ENCODE measurements at regions not wholly inside any gene's neighbourhood (a gene's known extent, or its start where the extent isn't known, plus 50 kb on each side); places are given as distances from the start of the nearest gene placed in this dataset.
A peak's percentile ranks its signal among the peaks of the same experiment; 100 is the strongest.

DNA sequence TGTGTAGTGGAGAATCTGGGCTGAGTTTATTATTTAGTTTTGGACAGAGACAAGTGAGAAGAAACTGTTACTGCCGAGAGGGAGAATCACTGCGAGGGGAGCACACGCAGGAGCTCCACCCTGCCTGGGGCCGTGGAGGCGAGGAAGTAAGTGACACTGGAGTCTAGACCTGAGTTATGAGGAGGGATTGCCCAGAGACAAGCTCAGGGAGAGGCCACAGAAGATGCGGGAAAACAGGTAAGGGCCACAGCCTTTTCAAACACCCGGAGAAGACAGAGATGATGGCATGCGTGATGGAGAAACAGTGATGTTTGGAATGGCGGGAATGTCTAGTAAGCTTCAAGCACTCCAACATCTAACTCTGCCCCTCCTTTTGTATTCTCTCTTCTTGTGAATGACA lies 84.1 kb downstream of the TNFSF11 start:
- Histone ChIP-seq H3K27ac (ENCODE audit: low read depth, low read length) (no peak overlapping the region), H3K9ac (ENCODE audit: low read length) (no peak overlapping the region), H2BK12ac (ENCODE audit: low read length) (no peak overlapping the region), H2AFZ (ENCODE audit: insufficient read depth, low read length, poor library complexity) (no peak overlapping the region), H3K4ac (ENCODE audit: low read depth, low read length) (no peak overlapping the region), H3K36me3 (ENCODE audit: control insufficient read depth in 1 of 2, insufficient read depth in 2 of 2, low read length in 2 of 2) (no peaks in the 10 kb centered on the region), H4K8ac (ENCODE audit: low read depth, low read length) (no peak overlapping the region), H3K27me3 (ENCODE audit: insufficient read depth, low read length) (no peaks in the 10 kb centered on the region), H2BK120ac (ENCODE audit: insufficient read depth, low read length, poor library complexity) (no peak overlapping the region), H2AK5ac (ENCODE audit: low read length) (no peak overlapping the region), H3K4me3 (ENCODE audit: low read depth, low read length) (no peak overlapping the region), H3K23ac (ENCODE audit: low read length) (no peak overlapping the region), H3K79me1 (ENCODE audit: low read length) (peaks cover 9% of the 10 kb centered on the region), H4K91ac (ENCODE audit: low read depth, low read length) (no peak overlapping the region), H3K9me3 (ENCODE audit: insufficient read depth, low read depth, low read length) (no peaks in the 10 kb centered on the region), H4K12ac (ENCODE audit: low read depth, low read length) (no peak overlapping the region), H3K4me2 (ENCODE audit: low read length) (no peak overlapping the region), H2BK5ac (ENCODE audit: low read depth, low read length, poor library complexity) (no peak overlapping the region), H3K18ac (ENCODE audit: low read length) (no peak overlapping the region), H3K4me1 (ENCODE audit: control insufficient read depth in 1 of 2, insufficient read depth in 2 of 2, low read length in 2 of 2) (peaks cover 10 to 16% of the 10 kb centered on the region in 2 experiments), H3K79me2 (ENCODE audit: control insufficient read depth, insufficient read depth, low read length, poor library complexity) (no peaks in the 10 kb centered on the region), H3K14ac (ENCODE audit: low read length) (no peak overlapping the region)
- WGBS (ENCODE audit: extremely low coverage, insufficient coverage, insufficient read length): no CpG with 5 or more reads among the region's 9 CpGs
- peak; percentile 84 to 90 for DNase-seq

GRCh38 chr13:42660333-42660965 lies 86.5 kb downstream of the TNFSF11 start:
- Histone ChIP-seq H3K9ac (ENCODE audit: low read length) (no peak overlapping the region), H2BK5ac (ENCODE audit: low read depth, low read length, poor library complexity) (no peak overlapping the region), H2BK120ac (ENCODE audit: insufficient read depth, low read length, poor library complexity) (no peak overlapping the region), H3K4me3 (ENCODE audit: low read depth, low read length) (no peak overlapping the region), H3K23ac (ENCODE audit: low read length) (no peak overlapping the region), H3K79me1 (ENCODE audit: low read length) (peaks cover 3% of the 10 kb centered on the region), H2AK5ac (ENCODE audit: low read length) (no peak overlapping the region), H3K79me2 (ENCODE audit: control insufficient read depth, insufficient read depth, low read length, poor library complexity) (no peaks in the 10 kb centered on the region), H4K8ac (ENCODE audit: low read depth, low read length) (no peak overlapping the region), H3K27me3 (ENCODE audit: insufficient read depth, low read length) (no peaks in the 10 kb centered on the region), H3K36me3 (ENCODE audit: control insufficient read depth in 1 of 2, insufficient read depth in 2 of 2, low read length in 2 of 2) (no peaks in the 10 kb centered on the region), H3K4ac (ENCODE audit: low read depth, low read length) (no peak overlapping the region), H3K27ac (ENCODE audit: low read depth, low read length) (no peak overlapping the region), H3K18ac (ENCODE audit: low read length) (no peak overlapping the region), H4K91ac (ENCODE audit: low read depth, low read length) (no peak overlapping the region), H3K4me2 (ENCODE audit: low read length) (no peak overlapping the region), H3K4me1 (ENCODE audit: control insufficient read depth in 1 of 2, insufficient read depth in 2 of 2, low read length in 2 of 2) (peaks cover 7 to 8% of the 10 kb centered on the region in 2 experiments), H2BK12ac (ENCODE audit: low read length) (no peak overlapping the region), H4K12ac (ENCODE audit: low read depth, low read length) (no peak overlapping the region), H3K9me3 (ENCODE audit: insufficient read depth, low read depth, low read length) (no peaks in the 10 kb centered on the region), H3K14ac (ENCODE audit: low read length) (no peak overlapping the region), H2AFZ (ENCODE audit: insufficient read depth, low read length, poor library complexity) (no peak overlapping the region)
- no peak for DNase-seq
- WGBS (ENCODE audit: extremely low coverage, insufficient coverage, insufficient read length): no CpG with 5 or more reads among the region's 5 CpGs

GRCh38 chr13:42667638-42668037 lies 93.7 kb downstream of the TNFSF11 start:
- H3K79me1 ChIP-seq (ENCODE audit: low read length): no peaks in the 10 kb centered on the region
- no peak overlapping the region for H2AK5ac ChIP-seq (ENCODE audit: low read length)
- no peak overlapping the region for H4K91ac ChIP-seq (ENCODE audit: low read depth, low read length)
- no peaks in the 10 kb centered on the region for H3K4me1 ChIP-seq (ENCODE audit: control insufficient read depth in 1 of 2, insufficient read depth in 2 of 2, low read length in 2 of 2)
- H4K8ac ChIP-seq (ENCODE audit: low read depth, low read length): no peak overlapping the region
- no peak overlapping the region for H2BK12ac ChIP-seq (ENCODE audit: low read length)
- H2BK5ac ChIP-seq (ENCODE audit: low read depth, low read length, poor library complexity): no peak overlapping the region
- H3K4me2 ChIP-seq (ENCODE audit: low read length): no peak overlapping the region
- H3K14ac ChIP-seq (ENCODE audit: low read length): no peak overlapping the region
- no peak for DNase-seq
- H3K36me3 ChIP-seq (ENCODE audit: control insufficient read depth in 1 of 2, insufficient read depth in 2 of 2, low read length in 2 of 2): no peaks in the 10 kb centered on the region
- no peak overlapping the region for H3K23ac ChIP-seq (ENCODE audit: low read length)
- H3K4me3 ChIP-seq (ENCODE audit: low read depth, low read length): no peak overlapping the region
- no peak overlapping the region for H2AFZ ChIP-seq (ENCODE audit: insufficient read depth, low read length, poor library complexity)
- H3K9me3 ChIP-seq (ENCODE audit: insufficient read depth, low read depth, low read length): no peaks in the 10 kb centered on the region
- H3K18ac ChIP-seq (ENCODE audit: low read length): no peak overlapping the region
- no peak overlapping the region for H3K4ac ChIP-seq (ENCODE audit: low read depth, low read length)
- H3K27ac ChIP-seq (ENCODE audit: low read depth, low read length): no peak overlapping the region
- no peak overlapping the region for H4K12ac ChIP-seq (ENCODE audit: low read depth, low read length)
- no peak overlapping the region for H3K9ac ChIP-seq (ENCODE audit: low read length)
- no peaks in the 10 kb centered on the region for H3K27me3 ChIP-seq (ENCODE audit: insufficient read depth, low read length)
- no peaks in the 10 kb centered on the region for H3K79me2 ChIP-seq (ENCODE audit: control insufficient read depth, insufficient read depth, low read length, poor library complexity)
- H2BK120ac ChIP-seq (ENCODE audit: insufficient read depth, low read length, poor library complexity): no peak overlapping the region

GRCh38 chr13:42671502-42671901 lies 97.5 kb downstream of the TNFSF11 start:
- Histone ChIP-seq H3K23ac (ENCODE audit: low read length) (no peak overlapping the region), H3K18ac (ENCODE audit: low read length) (no peak overlapping the region), H3K79me1 (ENCODE audit: low read length) (no peaks in the 10 kb centered on the region), H2BK12ac (ENCODE audit: low read length) (no peak overlapping the region), H2BK120ac (ENCODE audit: insufficient read depth, low read length, poor library complexity) (no peak overlapping the region), H3K27ac (ENCODE audit: low read depth, low read length) (no peak overlapping the region), H4K91ac (ENCODE audit: low read depth, low read length) (no peak overlapping the region), H3K9ac (ENCODE audit: low read length) (no peak overlapping the region), H3K4me3 (ENCODE audit: low read depth, low read length) (no peak overlapping the region), H2BK5ac (ENCODE audit: low read depth, low read length, poor library complexity) (no peak overlapping the region), H4K8ac (ENCODE audit: low read depth, low read length) (no peak overlapping the region), H3K4me2 (ENCODE audit: low read length) (no peak overlapping the region), H3K9me3 (ENCODE audit: insufficient read depth, low read depth, low read length) (no peaks in the 10 kb centered on the region), H3K36me3 (ENCODE audit: control insufficient read depth in 1 of 2, insufficient read depth in 2 of 2, low read length in 2 of 2) (no peaks in the 10 kb centered on the region), H2AFZ (ENCODE audit: insufficient read depth, low read length, poor library complexity) (no peak overlapping the region), H4K12ac (ENCODE audit: low read depth, low read length) (no peak overlapping the region), H3K79me2 (ENCODE audit: control insufficient read depth, insufficient read depth, low read length, poor library complexity) (no peaks in the 10 kb centered on the region), H2AK5ac (ENCODE audit: low read length) (no peak overlapping the region), H3K27me3 (ENCODE audit: insufficient read depth, low read length) (no peaks in the 10 kb centered on the region), H3K4ac (ENCODE audit: low read depth, low read length) (no peak overlapping the region), H3K4me1 (ENCODE audit: control insufficient read depth in 1 of 2, insufficient read depth in 2 of 2, low read length in 2 of 2) (no peaks in the 10 kb centered on the region), H3K14ac (ENCODE audit: low read length) (no peak overlapping the region)
- no peak for DNase-seq
- no CpG with 5 or more reads among the region's 7 CpGs for WGBS (ENCODE audit: extremely low coverage, insufficient coverage, insufficient read length)

All from trophoblast cell (in vitro differentiated cells and primary cell).